ENCODE measurements at regions not wholly inside any gene's neighbourhood (a gene's known extent, or its start where the extent isn't known, plus 50 kb on each side); places are given as distances from the start of the nearest gene placed in this dataset.

- TF ChIP-seq, protein P1, sequence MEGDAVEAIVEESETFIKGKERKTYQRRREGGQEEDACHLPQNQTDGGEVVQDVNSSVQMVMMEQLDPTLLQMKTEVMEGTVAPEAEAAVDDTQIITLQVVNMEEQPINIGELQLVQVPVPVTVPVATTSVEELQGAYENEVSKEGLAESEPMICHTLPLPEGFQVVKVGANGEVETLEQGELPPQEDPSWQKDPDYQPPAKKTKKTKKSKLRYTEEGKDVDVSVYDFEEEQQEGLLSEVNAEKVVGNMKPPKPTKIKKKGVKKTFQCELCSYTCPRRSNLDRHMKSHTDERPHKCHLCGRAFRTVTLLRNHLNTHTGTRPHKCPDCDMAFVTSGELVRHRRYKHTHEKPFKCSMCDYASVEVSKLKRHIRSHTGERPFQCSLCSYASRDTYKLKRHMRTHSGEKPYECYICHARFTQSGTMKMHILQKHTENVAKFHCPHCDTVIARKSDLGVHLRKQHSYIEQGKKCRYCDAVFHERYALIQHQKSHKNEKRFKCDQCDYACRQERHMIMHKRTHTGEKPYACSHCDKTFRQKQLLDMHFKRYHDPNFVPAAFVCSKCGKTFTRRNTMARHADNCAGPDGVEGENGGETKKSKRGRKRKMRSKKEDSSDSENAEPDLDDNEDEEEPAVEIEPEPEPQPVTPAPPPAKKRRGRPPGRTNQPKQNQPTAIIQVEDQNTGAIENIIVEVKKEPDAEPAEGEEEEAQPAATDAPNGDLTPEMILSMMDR (IDR thresholded peaks at IDR 0.05), result no peak
- TF ChIP-seq EZH2phosphoT487 (IDR thresholded peaks at IDR 0.05), result no peak
Measured at GRCh38 chrX:129037389-129037788, 485.9 kb downstream of the SMARCA1 start.
